ENCODE measurements at regions not wholly inside any gene's neighbourhood (a gene's known extent, or its start where the extent isn't known, plus 50 kb on each side); places are given as distances from the start of the nearest gene placed in this dataset.

GRCh38 chr6:22658183-22658582, 88.8 kb downstream of the HDGFL1 start:
- Mint-ChIP-seq H3K36me3 (ENCODE audit: insufficient read depth, unreplicated experiment) (no peaks in the 10 kb centered on the region), H3K9me3 (ENCODE audit: unreplicated experiment) (peaks cover 9% of the 10 kb centered on the region), H3K4me1 (ENCODE audit: insufficient read depth, unreplicated experiment) (peaks cover 6% of the 10 kb centered on the region), H3K27me3 (ENCODE audit: insufficient read depth, unreplicated experiment) (no peaks in the 10 kb centered on the region), H3K4me3 (ENCODE audit: unreplicated experiment) (no peak overlapping the region), H3K27ac (ENCODE audit: low read depth, unreplicated experiment) (no peak overlapping the region)
- ChIA-PET POLR2A (interaction anchor here (1.0 to 1.3 kb wide), 3 partner anchors 8 to 83 kb away, joined by 3 to 4 read pairs (median 3); no protein-coding TSS in a partner anchor), CTCF (no interaction called here)
- no TSS peak for BruUV-seq (replicated peaks)
- intact Hi-C loops (cut with micrococcal nuclease) = no loop called here
- no peak for DNase-seq (ENCODE audit: unreplicated experiment)
- TF ChIP-seq, protein P1, sequence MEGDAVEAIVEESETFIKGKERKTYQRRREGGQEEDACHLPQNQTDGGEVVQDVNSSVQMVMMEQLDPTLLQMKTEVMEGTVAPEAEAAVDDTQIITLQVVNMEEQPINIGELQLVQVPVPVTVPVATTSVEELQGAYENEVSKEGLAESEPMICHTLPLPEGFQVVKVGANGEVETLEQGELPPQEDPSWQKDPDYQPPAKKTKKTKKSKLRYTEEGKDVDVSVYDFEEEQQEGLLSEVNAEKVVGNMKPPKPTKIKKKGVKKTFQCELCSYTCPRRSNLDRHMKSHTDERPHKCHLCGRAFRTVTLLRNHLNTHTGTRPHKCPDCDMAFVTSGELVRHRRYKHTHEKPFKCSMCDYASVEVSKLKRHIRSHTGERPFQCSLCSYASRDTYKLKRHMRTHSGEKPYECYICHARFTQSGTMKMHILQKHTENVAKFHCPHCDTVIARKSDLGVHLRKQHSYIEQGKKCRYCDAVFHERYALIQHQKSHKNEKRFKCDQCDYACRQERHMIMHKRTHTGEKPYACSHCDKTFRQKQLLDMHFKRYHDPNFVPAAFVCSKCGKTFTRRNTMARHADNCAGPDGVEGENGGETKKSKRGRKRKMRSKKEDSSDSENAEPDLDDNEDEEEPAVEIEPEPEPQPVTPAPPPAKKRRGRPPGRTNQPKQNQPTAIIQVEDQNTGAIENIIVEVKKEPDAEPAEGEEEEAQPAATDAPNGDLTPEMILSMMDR (IDR thresholded peaks at IDR 0.05; ENCODE audit: unreplicated experiment) = no peak

- DNase-seq (ENCODE audit: unreplicated experiment) = no peak
- no peak overlapping the region for H3K4me3 Mint-ChIP-seq (ENCODE audit: unreplicated experiment)
- H3K36me3 Mint-ChIP-seq (ENCODE audit: insufficient read depth, unreplicated experiment) = no peaks in the 10 kb centered on the region
- peaks cover 6% of the 10 kb centered on the region for H3K4me1 Mint-ChIP-seq (ENCODE audit: insufficient read depth, unreplicated experiment)
- TF ChIP-seq, protein P1 (IDR thresholded peaks at IDR 0.05; ENCODE audit: unreplicated experiment) = no peak
- ChIA-PET POLR2A (no interaction called here), CTCF (interaction anchor here (0.6 kb wide), 1 partner anchor 23 kb away, joined by 3 read pairs; no protein-coding TSS in a partner anchor)
- peaks cover 9% of the 10 kb centered on the region for H3K9me3 Mint-ChIP-seq (ENCODE audit: unreplicated experiment)
- H3K27ac Mint-ChIP-seq (ENCODE audit: low read depth, unreplicated experiment) = no peak overlapping the region
- no TSS peak for BruUV-seq (replicated peaks)
- no peaks in the 10 kb centered on the region for H3K27me3 Mint-ChIP-seq (ENCODE audit: insufficient read depth, unreplicated experiment)
- intact Hi-C loops (cut with micrococcal nuclease) = no loop called here
Observed at GRCh38 chr6:22658934-22659333, 89.6 kb downstream of the HDGFL1 start.

- Mint-ChIP-seq H3K27me3 (ENCODE audit: insufficient read depth, unreplicated experiment) (no peaks in the 10 kb centered on the region), H3K4me3 (ENCODE audit: unreplicated experiment) (no peak overlapping the region), H3K27ac (ENCODE audit: low read depth, unreplicated experiment) (no peak overlapping the region), H3K9me3 (ENCODE audit: unreplicated experiment) (peaks cover 9% of the 10 kb centered on the region), H3K4me1 (ENCODE audit: insufficient read depth, unreplicated experiment) (peaks cover 6% of the 10 kb centered on the region), H3K36me3 (ENCODE audit: insufficient read depth, unreplicated experiment) (peaks cover 6% of the 10 kb centered on the region)
- TF ChIP-seq, protein P1 (IDR thresholded peaks at IDR 0.05; ENCODE audit: unreplicated experiment) = no peak
- intact Hi-C loops (cut with micrococcal nuclease) = no loop called here
- ChIA-PET POLR2A (interaction anchor here (1.0 kb wide), 1 partner anchor 9 kb away, joined by 3 read pairs; no protein-coding TSS in a partner anchor), CTCF (no interaction called here)
- no TSS peak for BruUV-seq (replicated peaks)
- no peak for DNase-seq (ENCODE audit: unreplicated experiment)
Observed at GRCh38 chr6:22664968-22665367, 95.6 kb downstream of the HDGFL1 start.

- TF ChIP-seq, protein P1 (IDR thresholded peaks at IDR 0.05; ENCODE audit: unreplicated experiment) = no peak
- intact Hi-C loops (cut with micrococcal nuclease) = no loop called here
- ChIA-PET POLR2A (interaction anchor here (1.2 kb wide), 1 partner anchor 8 kb away, joined by 3 read pairs; no protein-coding TSS in a partner anchor), CTCF (interaction anchor here (0.6 to 1.2 kb wide), 2 partner anchors 39 to 776 kb away, joined by 3 to 4 read pairs; no protein-coding TSS in a partner anchor)
- no peak overlapping the region for H3K27ac Mint-ChIP-seq (ENCODE audit: low read depth, unreplicated experiment)
- peaks cover 6% of the 10 kb centered on the region for H3K36me3 Mint-ChIP-seq (ENCODE audit: insufficient read depth, unreplicated experiment)
- DNase-seq (ENCODE audit: unreplicated experiment) = no peak
- peaks cover 9% of the 10 kb centered on the region for H3K9me3 Mint-ChIP-seq (ENCODE audit: unreplicated experiment)
- no peak overlapping the region for H3K4me3 Mint-ChIP-seq (ENCODE audit: unreplicated experiment)
- no TSS peak for BruUV-seq (replicated peaks)
- no peaks in the 10 kb centered on the region for H3K27me3 Mint-ChIP-seq (ENCODE audit: insufficient read depth, unreplicated experiment)
- peaks cover 6% of the 10 kb centered on the region for H3K4me1 Mint-ChIP-seq (ENCODE audit: insufficient read depth, unreplicated experiment)
Observed at GRCh38 chr6:22666021-22666420, 96.7 kb downstream of the HDGFL1 start.
